GM12878 (cell line): ENCODE measurements at regions not wholly inside any gene's neighbourhood (a gene's known extent, or its start where the extent isn't known, plus 50 kb on each side); places are given as distances from the start of the nearest gene placed in this dataset. TPM values are rescaled to one million over a fixed set of nuclear protein-coding genes. Genes with fewer than 3 reads are reported as not detected.

ENCODE experiments used
- BMI1 ChIP-seq: fragments of 450-650 bp; IDR thresholded peaks from 2 replicates; pipeline ENCODE4 v1.6.1; 2016; ENCODE audit warnings: mild to moderate bottlenecking, moderate library complexity, borderline replicate concordance
- DPF2 ChIP-seq: fragments of 450-650 bp; IDR thresholded peaks from 2 replicates; pipeline ENCODE4 v1.6.1; 2017; ENCODE audit warnings: mild to moderate bottlenecking
- KLF5 ChIP-seq: fragments of 450-650 bp; IDR thresholded peaks from 2 replicates; pipeline ENCODE4 v1.6.1; 2014; ENCODE audit warnings: mild to moderate bottlenecking; ENCODE audit not compliant: partially characterized antibody
- RELA ChIP-seq: fragments of 450-650 bp; IDR thresholded peaks from 2 replicates; pipeline ENCODE4 v1.8.0; 2014; ENCODE audit warnings: borderline replicate concordance; ENCODE audit not compliant: partially characterized antibody
- YBX1 ChIP-seq: fragments of 450-650 bp; IDR thresholded peaks from 2 replicates; pipeline ENCODE4 v1.6.1; 2016; ENCODE audit warnings: antibody characterized with exemption
- ZBTB11 ChIP-seq: fragments of 450-650 bp; formaldehyde crosslinking; IDR thresholded peaks from 2 replicates; pipeline ENCODE4 v1.5.0; 2022; ENCODE audit warnings: mild to moderate bottlenecking, missing genetic modification characterization
- ZNF217 ChIP-seq: fragments of 450-650 bp; IDR thresholded peaks from 2 replicates; pipeline ENCODE4 v1.6.1; 2017; ENCODE audit warnings: antibody characterized with exemption, mild to moderate bottlenecking
- small RNA-seq: library from RNA; depleted of rRNA; stranded (forward); fragments of <200 nt; gene quantifications from one replicate; pipeline ENCODE3, GENCODE V24; 2014

- TF ChIP-seq ZBTB11 (CRISPR knock-in tag) (no peak), DPF2 (no peak), RELA (no peak), YBX1 (no peak), BMI1 (no peak), ZNF217 (no peak), KLF5 (no peak)
These were observed 50.7 kb upstream of the AGBL1 start (continued) for GRCh38 chr15:86028961-86029360.

Small RNAs in the stretch of these regions (small RNA-seq; reads per million reads assigned to genes)
- gene AC104229.1, result not detected
